ENCODE measurements at regions not wholly inside any gene's neighbourhood (a gene's known extent, or its start where the extent isn't known, plus 50 kb on each side); places are given as distances from the start of the nearest gene placed in this dataset.

DNA sequence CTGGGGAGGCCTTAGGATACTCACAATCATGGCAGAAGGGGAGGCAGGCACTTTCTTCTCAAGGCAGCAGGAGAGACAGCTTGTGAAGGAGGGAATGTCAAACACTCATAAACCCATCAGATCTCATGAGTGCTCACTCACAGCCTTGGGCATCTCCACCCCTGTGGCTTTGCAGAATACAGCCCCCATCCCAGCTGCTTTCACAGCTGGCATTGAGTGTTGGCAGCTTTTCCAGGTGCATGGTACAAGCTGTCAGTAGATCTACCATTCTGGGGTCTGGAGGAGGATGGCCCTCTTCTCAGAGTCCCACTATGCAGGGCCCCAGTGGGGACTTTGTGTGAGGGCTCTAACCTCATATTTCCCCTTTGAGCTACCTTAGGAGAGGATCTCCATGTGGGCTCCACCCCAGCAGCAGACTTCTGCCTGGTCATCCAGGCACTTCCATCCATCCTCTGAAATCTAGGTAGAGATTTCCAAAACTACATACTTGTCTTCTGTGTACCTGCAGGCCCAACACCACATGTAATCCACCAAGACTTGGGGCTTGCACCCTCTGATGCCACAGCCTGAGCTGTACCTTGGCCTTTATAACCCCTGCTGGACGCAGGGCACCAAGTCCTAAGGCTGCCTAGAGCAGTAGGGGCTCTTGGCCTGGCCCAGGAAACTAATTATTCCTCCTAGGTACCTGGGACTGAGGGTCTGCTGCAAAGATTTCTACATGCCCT, 404.2 kb upstream of the EPHA6 start:
- H3K36me3 Mint-ChIP-seq (ENCODE audit: low read depth, unreplicated experiment) = no peaks in the 10 kb centered on the region
- H3K4me1 Mint-ChIP-seq (ENCODE audit: low read depth, unreplicated experiment) = no peaks in the 10 kb centered on the region
- peaks cover 4% of the 10 kb centered on the region for H3K9me3 Mint-ChIP-seq (ENCODE audit: unreplicated experiment)
- Histone ChIP-seq H4K20me1 (ENCODE audit: insufficient read depth, low read length) (no peaks in the 10 kb centered on the region), H2AFZ (ENCODE audit: low read depth, low read length) (no peak overlapping the region), H3K36me3 (ENCODE audit: insufficient read depth, low read length) (no peaks in the 10 kb centered on the region), H3K79me2 (ENCODE audit: insufficient read depth, low read length) (no peaks in the 10 kb centered on the region), H3K9ac (ENCODE audit: low read length) (no peak overlapping the region), H3K27me3 (ENCODE audit: insufficient read depth, low read length) (no peaks in the 10 kb centered on the region), H3K4me3 (ENCODE audit: insufficient read depth, low read depth, low read length) (no peak overlapping the region), H3K27ac (ENCODE audit: low read depth, low read length) (no peak overlapping the region), H3K4me1 (ENCODE audit: insufficient read depth, low read length) (no peaks in the 10 kb centered on the region), H3K9me3 (ENCODE audit: insufficient read depth, low read depth, low read length) (no peaks in the 10 kb centered on the region), H3K4me2 (ENCODE audit: low read length) (no peak overlapping the region)
- DNase-seq (ENCODE audit: low read depth) (no peak), FAIRE-seq (no peak)
- no peak overlapping the region for H3K27ac Mint-ChIP-seq (ENCODE audit: unreplicated experiment)
- no peaks in the 10 kb centered on the region for H3K27me3 Mint-ChIP-seq (ENCODE audit: low read depth, unreplicated experiment)
- H3K4me3 Mint-ChIP-seq (ENCODE audit: unreplicated experiment) = no peak overlapping the region
- TF ChIP-seq CTCF (IDR thresholded peaks at IDR 0.05; ENCODE audit: insufficient read depth, low read depth, low read length) (no peak), EZH2 (IDR thresholded peaks at IDR 0.05; ENCODE audit: insufficient read depth, low read length) (no peak)

- H3K4me3 ChIP-seq (ENCODE audit: insufficient read depth, low read depth, low read length) = no peak overlapping the region
- Mint-ChIP-seq H3K27me3 (ENCODE audit: low read depth, unreplicated experiment) (no peaks in the 10 kb centered on the region), H3K4me3 (ENCODE audit: unreplicated experiment) (no peak overlapping the region), H3K9me3 (ENCODE audit: unreplicated experiment) (no peaks in the 10 kb centered on the region), H3K27ac (ENCODE audit: unreplicated experiment) (no peak overlapping the region), H3K36me3 (ENCODE audit: low read depth, unreplicated experiment) (no peaks in the 10 kb centered on the region), H3K4me1 (ENCODE audit: low read depth, unreplicated experiment) (peaks cover 1% of the 10 kb centered on the region)
- no peak for DNase-seq (ENCODE audit: low read depth)
- H3K4me1 ChIP-seq (ENCODE audit: insufficient read depth, low read length) = no peaks in the 10 kb centered on the region
- no peaks in the 10 kb centered on the region for H3K27me3 ChIP-seq (ENCODE audit: insufficient read depth, low read length)
- H2AFZ ChIP-seq (ENCODE audit: low read depth, low read length) = no peak overlapping the region
- peaks cover 3% of the 10 kb centered on the region for H3K9me3 ChIP-seq (ENCODE audit: insufficient read depth, low read depth, low read length)
- H3K27ac ChIP-seq (ENCODE audit: low read depth, low read length) = no peak overlapping the region
- H4K20me1 ChIP-seq (ENCODE audit: insufficient read depth, low read length) = no peaks in the 10 kb centered on the region
- H3K79me2 ChIP-seq (ENCODE audit: insufficient read depth, low read length) = no peaks in the 10 kb centered on the region
- no peaks in the 10 kb centered on the region for H3K36me3 ChIP-seq (ENCODE audit: insufficient read depth, low read length)
- no peak overlapping the region for H3K9ac ChIP-seq (ENCODE audit: low read length)
- H3K4me2 ChIP-seq (ENCODE audit: low read length) = no peak overlapping the region
- TF ChIP-seq EZH2 (IDR thresholded peaks at IDR 0.05; ENCODE audit: insufficient read depth, low read length) = no peak
- no peak for FAIRE-seq
These were observed 397.7 kb upstream of the EPHA6 start for GRCh38 chr3:96416549-96417255.

DNA sequence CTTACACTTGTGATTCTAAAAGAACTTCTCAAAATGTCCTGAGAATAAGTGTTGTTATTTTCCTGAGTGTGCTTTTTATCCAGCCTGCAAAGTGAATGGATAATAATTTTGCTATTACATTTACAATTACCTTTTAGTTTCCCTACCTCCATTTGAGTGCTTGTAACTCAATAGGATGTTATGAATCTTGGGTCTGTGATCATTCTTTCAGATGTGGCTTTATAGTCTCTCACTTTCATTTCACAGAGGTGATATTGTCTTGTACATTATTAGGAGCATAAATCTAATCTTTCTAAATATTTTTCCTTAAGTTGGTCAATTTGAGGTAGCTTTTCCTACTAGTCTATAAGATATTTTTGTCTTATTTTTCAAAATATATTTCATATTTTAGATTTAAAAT, 386.3 kb upstream of the EPHA6 start:
- H3K27me3 Mint-ChIP-seq (ENCODE audit: low read depth, unreplicated experiment) = no peaks in the 10 kb centered on the region
- no peak overlapping the region for H3K9ac ChIP-seq (ENCODE audit: low read length)
- peaks cover 2% of the 10 kb centered on the region for H3K9me3 ChIP-seq (ENCODE audit: insufficient read depth, low read depth, low read length)
- H3K4me1 ChIP-seq (ENCODE audit: insufficient read depth, low read length) = no peaks in the 10 kb centered on the region
- no peak overlapping the region for H3K4me3 Mint-ChIP-seq (ENCODE audit: unreplicated experiment)
- no peak overlapping the region for H3K4me2 ChIP-seq (ENCODE audit: low read length)
- H4K20me1 ChIP-seq (ENCODE audit: insufficient read depth, low read length) = no peaks in the 10 kb centered on the region
- H3K27me3 ChIP-seq (ENCODE audit: insufficient read depth, low read length) = no peaks in the 10 kb centered on the region
- peaks cover 1% of the 10 kb centered on the region for H3K9me3 Mint-ChIP-seq (ENCODE audit: unreplicated experiment)
- H3K27ac ChIP-seq (ENCODE audit: low read depth, low read length) = no peak overlapping the region
- no peak for FAIRE-seq
- H3K4me1 Mint-ChIP-seq (ENCODE audit: low read depth, unreplicated experiment) = no peaks in the 10 kb centered on the region
- H3K36me3 ChIP-seq (ENCODE audit: insufficient read depth, low read length) = no peaks in the 10 kb centered on the region
- no peak for TF ChIP-seq CTCF (IDR thresholded peaks at IDR 0.05; ENCODE audit: insufficient read depth, low read depth, low read length)
- no peak for TF ChIP-seq EZH2 (IDR thresholded peaks at IDR 0.05; ENCODE audit: insufficient read depth, low read length)
- no peaks in the 10 kb centered on the region for H3K36me3 Mint-ChIP-seq (ENCODE audit: low read depth, unreplicated experiment)
- no peaks in the 10 kb centered on the region for H3K79me2 ChIP-seq (ENCODE audit: insufficient read depth, low read length)
- no peak overlapping the region for H2AFZ ChIP-seq (ENCODE audit: low read depth, low read length)
- H3K27ac Mint-ChIP-seq (ENCODE audit: unreplicated experiment) = no peak overlapping the region
- no peak overlapping the region for H3K4me3 ChIP-seq (ENCODE audit: insufficient read depth, low read depth, low read length)
- no peak for DNase-seq (ENCODE audit: low read depth)

All from astrocyte (in vitro differentiated cells and primary cell).